GM18873 (cell line): ENCODE measurements at regions not wholly inside any gene's neighbourhood (a gene's known extent, or its start where the extent isn't known, plus 50 kb on each side); places are given as distances from the start of the nearest gene placed in this dataset.

Source experiments
- ATAC-seq: cut with Tn5 transposase; IDR thresholded peaks from one replicate; pipeline ENCODE4 v1.9.1; 2021; ENCODE audit warnings: mild to moderate bottlenecking, moderate library complexity, moderate number of reproducible peaks; ENCODE audit not compliant: unreplicated experiment, low FRiP score

DNA sequence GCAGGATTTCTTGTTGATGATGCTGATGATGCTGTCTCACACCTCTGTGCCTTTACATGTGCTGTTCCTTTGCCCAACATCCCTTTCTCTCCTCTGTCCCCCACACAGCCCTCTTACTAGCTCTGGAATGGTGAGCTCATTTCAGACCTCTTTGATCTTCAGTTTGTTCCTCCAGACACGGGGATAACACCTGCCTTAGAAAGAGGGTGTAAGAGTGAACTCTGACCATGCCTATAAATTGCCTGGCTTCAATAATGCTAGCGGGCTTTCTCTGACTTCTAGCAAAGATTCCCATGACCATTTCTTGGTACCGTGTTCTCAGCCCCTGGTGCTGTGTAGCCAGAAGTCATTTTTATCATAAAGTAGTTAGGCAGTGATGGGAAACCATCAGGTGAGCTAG is 55.9 kb upstream of the DRD2 start:
- no peak for ATAC-seq

DNA sequence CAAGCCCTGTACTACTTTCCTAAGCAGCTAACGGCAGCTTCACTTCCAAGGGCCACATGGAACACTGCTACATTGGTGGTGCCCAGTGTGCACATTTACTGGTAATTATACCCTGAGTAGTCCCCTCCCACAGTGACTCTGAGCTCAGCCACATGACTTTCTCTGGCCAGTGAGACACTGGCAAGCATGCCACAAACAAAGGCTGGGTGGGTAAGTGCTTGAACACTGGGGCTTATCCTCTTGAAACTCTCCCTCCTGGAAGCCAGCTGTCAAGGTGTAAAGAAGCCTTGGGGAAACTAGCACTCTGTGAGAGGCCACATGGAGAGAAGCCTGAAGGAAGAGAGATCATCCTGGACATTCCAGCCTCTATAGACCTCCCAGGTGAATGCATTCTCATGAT is 54.4 kb upstream of the DRD2 start:
- ATAC-seq, result no peak

DNA sequence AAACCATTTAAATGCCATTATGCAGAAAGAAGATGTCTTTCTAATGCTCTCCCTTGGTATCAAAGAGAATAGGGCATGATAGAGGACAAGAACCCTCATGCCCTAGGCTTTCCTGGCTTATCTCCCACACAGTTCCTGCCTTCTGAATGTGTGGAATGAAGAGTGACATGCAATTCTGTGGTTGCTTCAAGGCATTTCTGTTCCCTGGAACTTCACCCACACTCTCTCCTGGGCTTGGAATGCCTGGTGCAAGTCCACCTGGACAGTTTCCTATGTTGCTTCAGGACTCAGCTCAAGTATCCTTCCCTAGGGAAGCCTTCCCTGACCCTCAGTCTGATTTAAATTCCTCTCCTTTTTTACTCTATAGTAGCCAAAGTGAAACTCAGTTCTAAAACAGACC is 53.8 kb upstream of the DRD2 start:
- no peak for ATAC-seq

DNA sequence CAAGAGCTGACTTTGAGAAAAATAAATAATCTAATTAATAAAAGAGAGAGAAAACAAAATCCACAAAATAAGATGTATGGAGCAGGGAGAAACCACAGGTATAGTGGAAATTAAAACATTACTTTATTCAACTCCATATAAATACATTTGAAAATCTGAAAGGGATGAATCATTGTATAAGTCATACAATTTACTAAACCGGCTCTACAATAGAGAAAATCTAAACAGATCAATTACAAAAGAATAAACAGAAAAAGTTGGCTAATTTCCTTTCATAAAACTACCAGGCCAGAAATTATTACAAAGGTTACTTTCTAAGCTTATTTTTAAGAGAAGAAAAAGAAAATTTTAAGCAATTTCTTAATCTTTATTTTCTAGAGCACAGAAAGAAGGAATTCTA is 51.3 kb upstream of the DRD2 start:
- ATAC-seq, result no peak
